ENCODE measurements at regions not wholly inside any gene's neighbourhood (a gene's known extent, or its start where the extent isn't known, plus 50 kb on each side); places are given as distances from the start of the nearest gene placed in this dataset.

- Histone ChIP-seq H3K27ac (ENCODE audit: low read depth in 2 of 2, low read length in 1 of 2) (no peak overlapping the region), H3K4me3 (ENCODE audit: low read depth in 1 of 2, low read length in 2 of 2) (no peak overlapping the region), H3K9me3 (ENCODE audit: control insufficient read depth in 2 of 2, insufficient read depth in 1 of 2, low read depth in 1 of 2, low read length in 1 of 2) (no peaks in the 10 kb centered on the region), H3K4me1 (ENCODE audit: control insufficient read depth in 2 of 2, insufficient read depth in 2 of 2, low read length in 1 of 2) (no peaks in the 10 kb centered on the region), H3K27me3 (ENCODE audit: control insufficient read depth in 1 of 2, insufficient read depth in 2 of 2, low read length in 2 of 2) (no peaks in the 10 kb centered on the region), H3K36me3 (ENCODE audit: control insufficient read depth in 2 of 2, insufficient read depth in 2 of 2, low read length in 1 of 2) (no peaks in the 10 kb centered on the region)
- WGBS, 2 donors, result 49 to 63% methylated on average over 2 of the region's 2 CpGs
These were observed 365.0 kb downstream of the DMRT2 start for GRCh38 chr9:1415146-1415545.

GRCh38 chr9:1416261-1416660 is 366.1 kb downstream of the DMRT2 start:
- Histone ChIP-seq H3K9me3 (ENCODE audit: control insufficient read depth in 2 of 2, insufficient read depth in 1 of 2, low read depth in 1 of 2, low read length in 1 of 2) (no peaks in the 10 kb centered on the region), H3K36me3 (ENCODE audit: control insufficient read depth in 2 of 2, insufficient read depth in 2 of 2, low read length in 1 of 2) (no peaks in the 10 kb centered on the region), H3K4me1 (ENCODE audit: control insufficient read depth in 2 of 2, insufficient read depth in 2 of 2, low read length in 1 of 2) (no peaks in the 10 kb centered on the region), H3K27ac (ENCODE audit: low read depth in 2 of 2, low read length in 1 of 2) (no peak overlapping the region), H3K27me3 (ENCODE audit: control insufficient read depth in 1 of 2, insufficient read depth in 2 of 2, low read length in 2 of 2) (no peaks in the 10 kb centered on the region), H3K4me3 (ENCODE audit: low read depth in 1 of 2, low read length in 2 of 2) (no peak overlapping the region)
- 74 to 79% methylated on average over 4 of the region's 4 CpGs for WGBS, 2 donors

- H3K36me3 ChIP-seq (ENCODE audit: control insufficient read depth in 2 of 2, insufficient read depth in 2 of 2, low read length in 1 of 2), result no peaks in the 10 kb centered on the region
- no peaks in the 10 kb centered on the region for H3K4me1 ChIP-seq (ENCODE audit: control insufficient read depth in 2 of 2, insufficient read depth in 2 of 2, low read length in 1 of 2)
- H3K27me3 ChIP-seq (ENCODE audit: control insufficient read depth in 1 of 2, insufficient read depth in 2 of 2, low read length in 2 of 2), result no peaks in the 10 kb centered on the region
- WGBS, 2 donors, result 71 to 77% methylated on average over 4 of the region's 4 CpGs
- no peak overlapping the region for H3K4me3 ChIP-seq (ENCODE audit: low read depth in 1 of 2, low read length in 2 of 2)
- no peak overlapping the region for H3K27ac ChIP-seq (ENCODE audit: low read depth in 2 of 2, low read length in 1 of 2)
- no peaks in the 10 kb centered on the region for H3K9me3 ChIP-seq (ENCODE audit: control insufficient read depth in 2 of 2, insufficient read depth in 1 of 2, low read depth in 1 of 2, low read length in 1 of 2)
These were observed 371.3 kb downstream of the DMRT2 start for GRCh38 chr9:1421436-1421835.

- no peaks in the 10 kb centered on the region for H3K27me3 ChIP-seq (ENCODE audit: control insufficient read depth in 1 of 2, insufficient read depth in 2 of 2, low read length in 2 of 2)
- no peaks in the 10 kb centered on the region for H3K36me3 ChIP-seq (ENCODE audit: control insufficient read depth in 2 of 2, insufficient read depth in 2 of 2, low read length in 1 of 2)
- no peak overlapping the region for H3K4me3 ChIP-seq (ENCODE audit: low read depth in 1 of 2, low read length in 2 of 2)
- H3K27ac ChIP-seq (ENCODE audit: low read depth in 2 of 2, low read length in 1 of 2), result no peak overlapping the region
- no peaks in the 10 kb centered on the region for H3K9me3 ChIP-seq (ENCODE audit: control insufficient read depth in 2 of 2, insufficient read depth in 1 of 2, low read depth in 1 of 2, low read length in 1 of 2)
- 66 to 71% methylated on average over 2 of the region's 2 CpGs for WGBS, 2 donors
- H3K4me1 ChIP-seq (ENCODE audit: control insufficient read depth in 2 of 2, insufficient read depth in 2 of 2, low read length in 1 of 2), result no peaks in the 10 kb centered on the region
These were observed 377.7 kb downstream of the DMRT2 start for GRCh38 chr9:1427875-1428274.

GRCh38 chr9:1429297-1429696 is 379.1 kb downstream of the DMRT2 start:
- H3K9me3 ChIP-seq (ENCODE audit: control insufficient read depth in 2 of 2, insufficient read depth in 1 of 2, low read depth in 1 of 2, low read length in 1 of 2), result no peaks in the 10 kb centered on the region
- no peaks in the 10 kb centered on the region for H3K27me3 ChIP-seq (ENCODE audit: control insufficient read depth in 1 of 2, insufficient read depth in 2 of 2, low read length in 2 of 2)
- no peaks in the 10 kb centered on the region for H3K4me1 ChIP-seq (ENCODE audit: control insufficient read depth in 2 of 2, insufficient read depth in 2 of 2, low read length in 1 of 2)
- no peak overlapping the region for H3K4me3 ChIP-seq (ENCODE audit: low read depth in 1 of 2, low read length in 2 of 2)
- 36 to 56% methylated on average over 5 of the region's 5 CpGs for WGBS, 2 donors
- H3K27ac ChIP-seq (ENCODE audit: low read depth in 2 of 2, low read length in 1 of 2), result no peak overlapping the region
- H3K36me3 ChIP-seq (ENCODE audit: control insufficient read depth in 2 of 2, insufficient read depth in 2 of 2, low read length in 1 of 2), result no peaks in the 10 kb centered on the region

GRCh38 chr9:1431461-1431860 is 381.3 kb downstream of the DMRT2 start:
- 90 to 94% methylated on average over 4 of the region's 4 CpGs for WGBS, 2 donors
- no peaks in the 10 kb centered on the region for H3K27me3 ChIP-seq (ENCODE audit: control insufficient read depth in 1 of 2, insufficient read depth in 2 of 2, low read length in 2 of 2)
- H3K4me3 ChIP-seq (ENCODE audit: low read depth in 1 of 2, low read length in 2 of 2), result no peak overlapping the region
- no peaks in the 10 kb centered on the region for H3K9me3 ChIP-seq (ENCODE audit: control insufficient read depth in 2 of 2, insufficient read depth in 1 of 2, low read depth in 1 of 2, low read length in 1 of 2)
- no peaks in the 10 kb centered on the region for H3K4me1 ChIP-seq (ENCODE audit: control insufficient read depth in 2 of 2, insufficient read depth in 2 of 2, low read length in 1 of 2)
- H3K27ac ChIP-seq (ENCODE audit: low read depth in 2 of 2, low read length in 1 of 2), result no peak overlapping the region
- no peaks in the 10 kb centered on the region for H3K36me3 ChIP-seq (ENCODE audit: control insufficient read depth in 2 of 2, insufficient read depth in 2 of 2, low read length in 1 of 2)

- no peak overlapping the region for H3K27ac ChIP-seq (ENCODE audit: low read depth in 2 of 2, low read length in 1 of 2)
- no peaks in the 10 kb centered on the region for H3K36me3 ChIP-seq (ENCODE audit: control insufficient read depth in 2 of 2, insufficient read depth in 2 of 2, low read length in 1 of 2)
- no peaks in the 10 kb centered on the region for H3K9me3 ChIP-seq (ENCODE audit: control insufficient read depth in 2 of 2, insufficient read depth in 1 of 2, low read depth in 1 of 2, low read length in 1 of 2)
- 57 to 65% methylated on average over 7 of the region's 7 CpGs for WGBS, 2 donors
- H3K4me1 ChIP-seq (ENCODE audit: control insufficient read depth in 2 of 2, insufficient read depth in 2 of 2, low read length in 1 of 2), result no peaks in the 10 kb centered on the region
- no peaks in the 10 kb centered on the region for H3K27me3 ChIP-seq (ENCODE audit: control insufficient read depth in 1 of 2, insufficient read depth in 2 of 2, low read length in 2 of 2)
- H3K4me3 ChIP-seq (ENCODE audit: low read depth in 1 of 2, low read length in 2 of 2), result no peak overlapping the region
These were observed 384.1 kb downstream of the DMRT2 start for GRCh38 chr9:1434052-1434767.

GRCh38 chr9:1434811-1435210 is 384.7 kb downstream of the DMRT2 start:
- H3K27ac ChIP-seq (ENCODE audit: low read depth in 2 of 2, low read length in 1 of 2), result no peak overlapping the region
- 48 to 51% methylated on average over 2 of the region's 2 CpGs for WGBS, 2 donors
- H3K4me3 ChIP-seq (ENCODE audit: low read depth in 1 of 2, low read length in 2 of 2), result no peak overlapping the region
- no peaks in the 10 kb centered on the region for H3K4me1 ChIP-seq (ENCODE audit: control insufficient read depth in 2 of 2, insufficient read depth in 2 of 2, low read length in 1 of 2)
- H3K9me3 ChIP-seq (ENCODE audit: control insufficient read depth in 2 of 2, insufficient read depth in 1 of 2, low read depth in 1 of 2, low read length in 1 of 2), result no peaks in the 10 kb centered on the region
- no peaks in the 10 kb centered on the region for H3K36me3 ChIP-seq (ENCODE audit: control insufficient read depth in 2 of 2, insufficient read depth in 2 of 2, low read length in 1 of 2)
- no peaks in the 10 kb centered on the region for H3K27me3 ChIP-seq (ENCODE audit: control insufficient read depth in 1 of 2, insufficient read depth in 2 of 2, low read length in 2 of 2)

- Histone ChIP-seq H3K36me3 (ENCODE audit: control insufficient read depth in 2 of 2, insufficient read depth in 2 of 2, low read length in 1 of 2) (no peaks in the 10 kb centered on the region), H3K27ac (ENCODE audit: low read depth in 2 of 2, low read length in 1 of 2) (no peak overlapping the region), H3K4me1 (ENCODE audit: control insufficient read depth in 2 of 2, insufficient read depth in 2 of 2, low read length in 1 of 2) (no peaks in the 10 kb centered on the region), H3K9me3 (ENCODE audit: control insufficient read depth in 2 of 2, insufficient read depth in 1 of 2, low read depth in 1 of 2, low read length in 1 of 2) (no peaks in the 10 kb centered on the region), H3K4me3 (ENCODE audit: low read depth in 1 of 2, low read length in 2 of 2) (no peak overlapping the region), H3K27me3 (ENCODE audit: control insufficient read depth in 1 of 2, insufficient read depth in 2 of 2, low read length in 2 of 2) (no peaks in the 10 kb centered on the region)
- WGBS, 2 donors, result 78 to 79% methylated on average over 3 of the region's 3 CpGs
These were observed 390.1 kb downstream of the DMRT2 start for GRCh38 chr9:1440256-1440655.

- H3K4me1 ChIP-seq (ENCODE audit: control insufficient read depth in 2 of 2, insufficient read depth in 2 of 2, low read length in 1 of 2), result no peaks in the 10 kb centered on the region
- H3K9me3 ChIP-seq (ENCODE audit: control insufficient read depth in 2 of 2, insufficient read depth in 1 of 2, low read depth in 1 of 2, low read length in 1 of 2), result no peaks in the 10 kb centered on the region
- H3K27ac ChIP-seq (ENCODE audit: low read depth in 2 of 2, low read length in 1 of 2), result no peak overlapping the region
- H3K27me3 ChIP-seq (ENCODE audit: control insufficient read depth in 1 of 2, insufficient read depth in 2 of 2, low read length in 2 of 2), result no peaks in the 10 kb centered on the region
- no peak overlapping the region for H3K4me3 ChIP-seq (ENCODE audit: low read depth in 1 of 2, low read length in 2 of 2)
- no peaks in the 10 kb centered on the region for H3K36me3 ChIP-seq (ENCODE audit: control insufficient read depth in 2 of 2, insufficient read depth in 2 of 2, low read length in 1 of 2)
- WGBS, 2 donors, result 85 to 96% methylated on average over 1 of the region's 1 CpG
These were observed 391.9 kb downstream of the DMRT2 start for GRCh38 chr9:1442105-1442504.
